HG03565 (cell line): ENCODE measurements at regions not wholly inside any gene's neighbourhood (a gene's known extent, or its start where the extent isn't known, plus 50 kb on each side); places are given as distances from the start of the nearest gene placed in this dataset.
A peak's percentile ranks its signal among the peaks of the same experiment; 100 is the strongest.
"Not testable (repeated sequence)": the region's sequence is repeated elsewhere in the genome, so short reads cannot be mapped to it uniquely, and the experiment has no call there.

ENCODE experiments used
- ATAC-seq: cut with Tn5 transposase; IDR thresholded peaks from one replicate; pipeline ENCODE4 v1.9.1; 2021; ENCODE audit warnings: mild to moderate bottlenecking, moderate library complexity; ENCODE audit not compliant: unreplicated experiment

GRCh38 chr9:63813391-63814021 is 1471.5 kb downstream of the FOXD4L5 start:
- not testable (repeated sequence) for ATAC-seq

- ATAC-seq, result peak; percentile 86
These were observed 1472.2 kb downstream of the FOXD4L5 start for GRCh38 chr9:63812822-63813221.

GRCh38 chr9:63804205-63804604 is 1480.8 kb downstream of the FOXD4L5 start:
- not testable (repeated sequence) for ATAC-seq

- not testable (repeated sequence) for ATAC-seq
These were observed 1490.8 kb downstream of the FOXD4L5 start for GRCh38 chr9:63794081-63794685.

GRCh38 chr9:63787454-63787853 is 1497.6 kb downstream of the FOXD4L5 start:
- not testable (repeated sequence) for ATAC-seq

- not testable (repeated sequence) for ATAC-seq
These were observed 1500.0 kb downstream of the FOXD4L5 start for GRCh38 chr9:63785059-63785458.

- ATAC-seq, result not testable (repeated sequence)
These were observed 1500.6 kb downstream of the FOXD4L5 start for GRCh38 chr9:63784421-63784820.

GRCh38 chr9:63781817-63782439 is 1503.1 kb downstream of the FOXD4L5 start:
- peak; percentile 22 for ATAC-seq

- ATAC-seq, result peak; percentile 97
These were observed 1503.6 kb downstream of the FOXD4L5 start for GRCh38 chr9:63781390-63781789.

- ATAC-seq, result not testable (repeated sequence)
These were observed 1508.8 kb downstream of the FOXD4L5 start for GRCh38 chr9:63776220-63776619.

GRCh38 chr9:63775092-63775426 is 1510.0 kb downstream of the FOXD4L5 start:
- ATAC-seq, result not testable (repeated sequence)

- ATAC-seq, result not testable (repeated sequence)
These were observed 1510.5 kb downstream of the FOXD4L5 start for GRCh38 chr9:63774369-63775091.

GRCh38 chr9:63762230-63762629 is 1522.8 kb downstream of the FOXD4L5 start:
- not testable (repeated sequence) for ATAC-seq

GRCh38 chr9:63729021-63729420 is 1556.0 kb downstream of the FOXD4L5 start:
- not testable (repeated sequence) for ATAC-seq

GRCh38 chr9:63728287-63728686 is 1556.7 kb downstream of the FOXD4L5 start:
- ATAC-seq, result no peak

GRCh38 chr9:63708285-63708684 is 1576.7 kb downstream of the FOXD4L5 start:
- not testable (repeated sequence) for ATAC-seq

- not testable (repeated sequence) for ATAC-seq
These were observed 1580.6 kb downstream of the FOXD4L5 start for GRCh38 chr9:63704456-63704855.

GRCh38 chr9:63703670-63704069 is 1581.3 kb downstream of the FOXD4L5 start:
- not testable (repeated sequence) for ATAC-seq

- not testable (repeated sequence) for ATAC-seq
These were observed 1581.8 kb downstream of the FOXD4L5 start for GRCh38 chr9:63703138-63703665.
